GM21529 (cell line): ENCODE measurements at regions not wholly inside any gene's neighbourhood (a gene's known extent, or its start where the extent isn't known, plus 50 kb on each side); places are given as distances from the start of the nearest gene placed in this dataset.
"Not testable (repeated sequence)": the region's sequence is repeated elsewhere in the genome, so short reads cannot be mapped to it uniquely, and the experiment has no call there.

Experiments
- ATAC-seq: cut with Tn5 transposase; IDR thresholded peaks from one replicate; pipeline ENCODE4 v1.9.1; 2021; ENCODE audit not compliant: unreplicated experiment

GRCh38 chr13:21909331-21909730 is 238.5 kb downstream of the FGF9 start:
- no peak for ATAC-seq

DNA sequence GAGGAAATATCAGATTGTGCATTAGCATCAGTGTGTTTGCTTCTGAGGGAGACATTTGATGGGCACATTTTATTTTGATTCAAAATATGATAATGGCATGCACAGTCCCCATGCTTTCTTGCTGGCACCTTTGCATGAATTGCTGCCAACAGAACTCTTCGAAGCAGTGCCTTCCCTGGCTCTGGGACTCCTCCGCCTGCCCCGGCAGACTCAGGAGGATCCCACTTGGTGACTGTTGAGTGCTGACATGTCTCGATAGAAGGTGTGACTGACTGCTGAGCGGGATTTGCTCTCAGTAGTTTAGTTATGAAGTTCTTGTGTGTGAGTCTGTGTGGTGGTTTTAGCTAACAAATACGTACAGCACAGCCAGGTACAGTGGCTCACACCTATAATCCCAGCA is 239.7 kb downstream of the FGF9 start:
- no peak for ATAC-seq

DNA sequence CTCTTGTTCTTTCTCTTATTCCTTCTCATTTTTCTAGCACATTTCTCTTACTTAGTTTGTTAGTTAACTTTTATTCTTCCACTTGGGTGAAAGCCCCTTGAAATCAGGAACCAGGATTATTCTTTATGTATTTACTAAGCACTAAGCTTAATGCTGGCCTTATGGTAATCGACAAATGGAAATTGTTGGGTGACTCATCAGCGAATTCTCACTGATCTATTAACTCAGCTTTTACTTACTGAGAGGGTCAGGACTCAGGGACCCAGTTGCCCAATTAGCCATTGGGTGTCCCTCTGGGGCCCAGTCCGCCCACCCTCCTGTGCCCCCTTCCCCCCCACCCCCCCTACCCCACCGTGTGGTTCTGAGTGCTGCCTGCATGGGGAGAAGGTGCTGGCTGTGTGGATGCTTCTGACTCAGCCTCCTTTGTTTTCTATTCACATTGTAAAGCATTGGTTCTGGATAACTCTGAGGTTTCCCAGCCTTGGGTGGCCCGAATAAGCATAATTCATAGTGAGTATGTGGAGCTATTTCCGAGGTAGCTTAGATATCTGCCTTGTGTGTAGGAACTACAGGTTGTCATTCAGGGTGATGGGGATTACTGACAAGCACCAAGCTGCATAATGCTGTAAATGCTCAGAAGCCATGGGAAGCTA is 240.9 kb downstream of the FGF9 start:
- no peak for ATAC-seq

DNA sequence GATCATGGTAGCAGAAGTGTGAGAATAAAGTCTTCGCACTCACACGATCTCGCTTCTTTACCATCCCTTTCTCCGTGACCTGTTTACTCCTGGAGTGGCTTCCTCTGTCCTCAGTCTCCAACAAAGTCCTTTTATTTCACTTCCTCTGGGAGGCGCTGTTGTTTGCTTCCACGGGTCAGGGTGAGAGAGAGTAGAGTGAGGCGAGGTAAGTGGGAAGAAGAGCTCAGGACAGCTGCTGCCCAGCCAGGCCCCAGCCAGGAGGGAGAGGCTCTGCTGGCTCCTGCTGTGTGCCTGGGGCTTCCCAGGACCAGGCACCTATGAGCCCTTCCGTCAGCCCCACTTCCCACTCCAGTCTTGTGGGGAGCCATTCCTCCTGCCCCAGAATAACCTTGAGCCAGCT is 242.1 kb downstream of the FGF9 start:
- no peak for ATAC-seq

DNA sequence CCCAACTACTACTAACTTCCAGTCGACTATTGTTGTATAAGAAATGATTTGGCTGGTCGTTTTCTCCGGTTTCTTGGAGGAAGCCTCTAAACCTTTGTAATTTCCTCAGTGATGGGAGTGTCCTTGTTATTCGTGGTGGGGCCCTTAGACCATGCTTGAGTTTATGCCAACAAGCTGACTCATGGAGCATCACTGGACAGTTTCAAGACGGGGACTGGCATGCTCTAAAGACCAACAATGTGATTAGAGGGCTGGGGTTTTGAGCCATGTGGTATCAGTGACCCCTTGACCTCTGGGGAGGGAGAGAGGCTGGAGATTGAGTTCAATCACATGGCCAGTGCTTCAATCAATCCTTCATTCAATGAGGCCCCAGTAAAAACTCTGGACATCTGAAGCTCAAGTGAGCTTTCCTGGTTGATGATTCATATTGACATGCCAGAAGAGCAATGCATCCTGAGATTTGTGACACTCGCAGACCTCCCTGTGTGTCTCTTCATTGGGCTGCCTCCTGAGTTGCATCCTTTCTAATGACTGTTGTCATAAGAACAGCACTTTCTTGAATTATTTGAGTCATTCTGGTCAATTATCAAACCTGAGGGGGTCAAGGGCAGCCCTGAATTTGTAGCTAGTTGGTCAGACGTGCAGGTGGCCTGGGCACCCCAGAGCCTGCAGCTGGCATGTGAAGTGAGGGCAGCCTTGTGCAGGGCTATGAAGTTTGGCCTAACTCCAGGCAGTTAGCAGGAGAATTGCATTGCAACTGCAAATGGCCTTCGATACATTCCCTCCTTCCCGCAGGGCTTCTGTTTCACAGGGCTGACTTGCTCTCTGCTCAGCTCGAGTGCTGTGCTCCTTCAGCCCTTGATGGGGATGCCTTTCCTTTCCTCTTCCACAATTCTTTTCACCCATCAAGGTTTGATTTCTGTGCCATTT is 246.5 kb downstream of the FGF9 start:
- ATAC-seq = no peak

GRCh38 chr13:21920802-21921201 is 249.9 kb downstream of the FGF9 start:
- not testable (repeated sequence) for ATAC-seq

- ATAC-seq = no peak
These were observed 254.1 kb downstream of the FGF9 start for GRCh38 chr13:21924958-21925357.

GRCh38 chr13:21925720-21926119 is 254.8 kb downstream of the FGF9 start:
- no peak for ATAC-seq

DNA sequence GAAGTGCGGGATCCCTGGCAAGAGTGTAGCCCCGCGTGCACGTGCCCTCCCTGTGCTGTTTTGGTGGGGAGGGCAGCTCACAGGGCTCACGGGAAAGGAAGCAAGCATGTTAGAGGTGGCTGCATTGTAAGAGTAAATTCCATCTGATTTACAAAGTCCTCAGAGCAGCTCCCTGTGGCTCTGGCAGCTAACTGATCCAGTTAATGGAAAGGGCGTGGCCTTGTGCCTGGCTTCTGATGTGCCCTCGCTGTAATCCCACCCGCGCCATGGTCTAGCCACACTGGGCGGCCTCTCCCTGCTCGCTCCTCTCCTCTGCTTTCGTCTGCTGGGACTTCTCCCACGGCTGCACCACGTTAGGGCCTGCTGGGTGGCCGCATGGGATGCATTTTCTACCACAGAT is 258.5 kb downstream of the FGF9 start:
- ATAC-seq = no peak

DNA sequence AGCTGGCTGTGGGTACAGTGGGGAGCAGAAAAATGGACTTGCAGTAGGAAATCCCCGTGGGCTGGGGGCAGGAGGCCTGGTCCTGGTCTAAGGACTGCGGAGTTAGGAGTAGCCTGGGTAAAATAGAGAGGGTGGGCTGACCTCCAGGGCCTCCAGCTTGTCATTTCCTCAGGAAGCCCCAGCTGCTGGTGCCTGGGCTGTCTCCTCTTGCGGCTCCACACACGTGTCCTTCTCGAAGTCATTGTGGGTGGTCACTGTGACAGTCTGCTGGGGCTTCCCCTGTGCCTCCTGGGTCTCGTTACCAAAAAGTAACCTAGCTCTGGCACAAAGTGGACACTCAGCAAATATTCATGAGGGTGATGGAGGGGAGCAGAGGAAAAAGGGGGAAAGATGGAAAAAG is 259.7 kb downstream of the FGF9 start:
- ATAC-seq = no peak

GRCh38 chr13:21932578-21932977 is 261.7 kb downstream of the FGF9 start:
- no peak for ATAC-seq

DNA sequence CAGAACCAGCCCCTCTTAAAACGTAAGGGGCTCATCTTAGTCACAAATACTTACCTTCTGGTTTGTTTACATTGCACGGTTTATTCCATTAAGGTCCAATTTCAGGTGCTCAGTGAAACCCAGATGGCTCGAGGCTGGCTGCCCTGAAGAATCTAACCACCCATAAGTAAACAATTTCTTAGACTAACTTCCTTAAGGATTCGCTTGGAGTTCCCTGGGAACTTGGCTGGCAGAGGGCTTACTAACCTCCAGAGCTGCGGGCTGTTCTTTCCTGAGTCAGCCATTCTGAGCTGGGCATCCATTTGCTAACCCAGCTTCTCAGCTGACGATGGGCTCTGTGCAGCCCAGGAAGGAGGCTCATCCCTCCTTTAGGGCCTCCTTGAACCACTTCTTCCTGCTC is 262.1 kb downstream of the FGF9 start:
- no peak for ATAC-seq

DNA sequence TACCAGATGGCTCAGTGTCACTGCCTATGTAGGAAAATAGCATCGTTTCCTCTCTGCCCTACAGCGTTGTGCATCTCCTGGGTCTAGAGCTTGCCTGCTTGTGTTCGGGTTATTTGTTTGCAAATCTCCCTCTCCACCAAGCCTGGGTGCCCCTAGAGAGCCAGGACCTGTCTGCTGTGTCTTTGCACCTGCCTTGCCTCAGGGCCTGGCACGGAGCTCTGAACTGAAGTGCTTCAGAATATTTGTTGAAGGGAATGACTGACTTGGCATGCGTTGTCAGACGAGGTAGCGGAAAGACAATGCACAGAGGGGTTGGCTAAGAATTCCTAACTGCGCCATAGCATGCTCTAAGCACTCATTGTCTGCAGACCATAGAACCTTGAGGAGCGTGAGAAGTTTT is 263.4 kb downstream of the FGF9 start:
- ATAC-seq = no peak

- ATAC-seq = no peak
These were observed 265.8 kb downstream of the FGF9 start for GRCh38 chr13:21936674-21937073.

DNA sequence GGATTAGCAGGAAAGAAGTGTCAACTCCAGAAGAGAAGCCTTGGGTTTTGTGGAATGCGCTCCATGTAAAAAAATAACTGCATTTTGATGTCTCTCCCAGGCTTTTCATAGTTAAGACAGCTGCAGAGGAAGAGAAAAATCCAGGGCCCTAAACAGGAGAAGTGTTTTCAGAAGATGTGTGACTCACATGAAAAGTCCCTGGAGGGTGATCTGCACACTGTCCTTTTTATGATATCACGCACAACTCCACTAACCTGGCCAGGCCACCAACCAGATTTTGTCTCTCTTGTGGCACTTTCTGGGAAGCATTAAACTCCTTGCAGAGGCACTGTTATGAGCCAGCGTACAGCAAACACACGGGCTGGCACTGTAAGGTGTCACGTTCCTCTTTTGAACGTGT is 267.3 kb downstream of the FGF9 start:
- ATAC-seq = no peak

DNA sequence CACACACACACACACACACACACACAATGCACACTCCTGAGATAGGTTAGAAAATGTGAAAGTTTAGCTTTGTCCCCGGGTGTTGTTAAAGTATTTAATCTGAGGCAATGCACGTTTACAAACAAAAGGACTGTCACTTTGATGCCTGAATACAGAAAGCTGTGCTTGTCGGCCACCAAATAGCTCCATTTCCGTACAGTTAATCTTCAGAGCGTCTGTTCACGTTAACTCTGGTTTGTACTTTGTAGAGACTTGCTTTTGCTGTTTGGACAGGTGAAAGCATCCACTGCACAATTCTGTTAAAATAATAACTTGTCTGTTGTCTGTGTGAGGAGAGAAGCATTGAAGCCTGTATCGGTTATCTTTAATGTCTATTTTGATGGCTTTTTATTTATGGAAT is 267.8 kb downstream of the FGF9 start:
- ATAC-seq = no peak

DNA sequence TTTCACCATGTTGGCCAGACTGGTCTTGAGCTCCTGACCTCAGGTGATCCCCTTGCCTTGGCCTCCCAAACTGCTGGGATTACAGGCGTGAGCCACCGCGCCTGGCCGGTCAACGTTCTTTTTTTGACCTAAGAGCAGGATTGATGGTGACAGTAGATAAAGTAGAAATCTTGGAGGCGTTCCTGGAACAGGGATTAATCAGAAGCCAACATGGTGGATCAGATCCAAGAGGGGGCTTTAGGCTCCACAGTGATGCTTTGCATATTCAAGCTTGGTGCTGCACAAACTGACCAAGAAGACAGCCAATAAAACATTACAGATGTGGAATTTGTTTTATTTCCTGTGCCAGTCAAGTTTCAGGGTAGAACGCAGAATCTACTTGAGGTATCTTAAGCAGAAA is 271.2 kb downstream of the FGF9 start:
- ATAC-seq = no peak

DNA sequence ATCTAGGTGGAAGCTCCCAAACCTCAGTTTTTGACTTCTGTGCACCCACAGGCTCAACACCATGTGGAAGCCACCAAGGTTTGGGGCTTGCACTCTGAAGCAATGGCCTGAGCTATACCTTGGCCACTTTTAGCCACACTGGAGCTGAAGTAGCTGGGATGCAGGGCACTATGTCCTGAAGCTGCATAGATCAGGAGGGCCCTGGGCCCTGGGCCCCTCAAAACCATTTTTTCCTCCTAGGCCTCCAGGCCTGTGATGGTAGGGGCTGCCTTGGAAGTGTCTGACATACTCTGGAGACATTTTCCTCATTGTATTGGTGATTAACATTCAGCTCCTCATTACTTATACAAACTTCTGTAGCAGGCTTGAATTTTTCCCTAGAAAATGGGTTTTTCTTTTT is 273.7 kb downstream of the FGF9 start:
- ATAC-seq = no peak

DNA sequence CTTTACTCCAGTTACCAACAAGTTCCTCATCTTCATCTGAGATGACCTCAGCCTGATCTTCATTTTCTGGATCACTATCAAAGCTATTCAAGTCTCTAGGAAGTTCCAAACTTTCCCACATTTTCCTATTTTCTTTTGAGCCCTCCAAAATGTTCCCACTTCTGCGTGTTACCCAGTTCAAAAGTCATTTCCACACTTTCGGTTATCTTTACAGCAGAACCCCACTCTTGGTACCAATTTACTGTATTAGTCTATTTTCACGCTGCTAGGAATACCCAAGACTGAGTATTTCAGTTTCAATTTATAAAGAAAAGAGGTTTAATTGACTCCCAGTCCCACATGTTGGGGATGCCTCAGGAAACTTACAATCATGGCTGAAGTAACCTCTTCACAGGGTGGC is 274.3 kb downstream of the FGF9 start:
- no peak for ATAC-seq

GRCh38 chr13:21946964-21947363 is 276.1 kb downstream of the FGF9 start:
- no peak for ATAC-seq

DNA sequence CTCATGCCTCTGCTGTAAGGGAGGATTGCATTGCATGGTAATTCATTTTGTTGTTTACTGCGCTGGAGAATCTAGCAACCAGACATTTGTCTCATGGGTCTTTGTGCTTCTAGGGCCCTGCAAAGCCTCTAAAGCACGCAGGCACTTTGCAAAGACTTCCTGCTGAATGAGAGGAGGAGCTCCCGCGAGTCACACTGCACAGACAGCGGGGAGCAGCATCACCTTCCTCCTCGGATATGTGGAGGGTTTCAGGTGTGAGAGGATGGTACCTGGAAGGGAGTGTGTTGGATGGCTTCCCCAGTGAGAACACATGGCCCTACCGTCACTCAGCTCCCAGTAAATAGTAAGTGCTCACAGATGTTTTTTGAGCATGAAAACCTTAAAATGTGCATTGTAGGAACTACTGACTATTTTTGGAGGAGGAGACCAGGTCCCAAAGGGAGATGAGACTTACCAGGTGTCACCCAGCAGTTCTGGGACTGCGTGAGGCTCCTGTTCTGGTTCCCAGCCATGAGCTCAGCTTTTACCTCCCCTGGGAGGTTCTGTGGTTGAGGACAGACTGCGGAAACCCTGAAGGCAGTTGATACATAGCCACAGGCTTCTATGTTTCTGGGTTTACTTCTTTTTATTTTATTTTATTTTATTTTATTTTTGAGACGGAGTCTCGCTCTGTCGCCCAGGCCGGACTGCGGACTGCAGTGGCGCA is 278.0 kb downstream of the FGF9 start:
- peak; percentile 52 for ATAC-seq
